ENCODE measurements at regions not wholly inside any gene's neighbourhood (a gene's known extent, or its start where the extent isn't known, plus 50 kb on each side); places are given as distances from the start of the nearest gene placed in this dataset.
A peak's percentile ranks its signal among the peaks of the same experiment; 100 is the strongest.
"Not testable (repeated sequence)": the region's sequence is repeated elsewhere in the genome, so short reads cannot be mapped to it uniquely, and the experiment has no call there.

GRCh38 chr22:34414467-34415440, 494.5 kb upstream of the LARGE1 start:
- no peak overlapping the region for H3K4me3 Mint-ChIP-seq
- CTCF ChIA-PET = no interaction called here
- no peaks in the 10 kb centered on the region for H3K36me3 ChIP-seq (ENCODE audit: insufficient read depth, low read length)
- no peaks in the 10 kb centered on the region for H3K27me3 Mint-ChIP-seq
- no peaks in the 10 kb centered on the region for H3K27me3 ChIP-seq (ENCODE audit: control insufficient read depth in 1 of 2, insufficient read depth in 2 of 2, low read length in 2 of 2)
- no peaks in the 10 kb centered on the region for H3K9me3 ChIP-seq (ENCODE audit: control insufficient read depth in 1 of 2, insufficient read depth in 1 of 2, low read length in 2 of 2)
- peaks cover 16% of the 10 kb centered on the region for H3K9me3 Mint-ChIP-seq
- ATAC-seq (ENCODE audit: poor library complexity) (no peak), DNase-seq (peak in 1 of 14 experiments; percentile 5)
- no peak overlapping the region for H3K4me3 ChIP-seq (ENCODE audit: low read length)
- no peaks in the 10 kb centered on the region for H3K4me1 ChIP-seq (ENCODE audit: insufficient read depth, low read length)
- intact Hi-C loops (cut with DNase I, micrococcal nuclease) = no loop called here
- no peak overlapping the region for H3K27ac Mint-ChIP-seq
- H3K27ac ChIP-seq (ENCODE audit: low read depth in 1 of 2, low read length in 2 of 2) = no peak overlapping the region
- TF ChIP-seq CTCF (IDR thresholded peaks at IDR 0.05) = no peak
- no peaks in the 10 kb centered on the region for H3K4me1 Mint-ChIP-seq (ENCODE audit: low read depth)
- no peaks in the 10 kb centered on the region for H3K36me3 Mint-ChIP-seq (ENCODE audit: low read depth)
- POLR2A ChIA-PET = no interaction called here

DNA sequence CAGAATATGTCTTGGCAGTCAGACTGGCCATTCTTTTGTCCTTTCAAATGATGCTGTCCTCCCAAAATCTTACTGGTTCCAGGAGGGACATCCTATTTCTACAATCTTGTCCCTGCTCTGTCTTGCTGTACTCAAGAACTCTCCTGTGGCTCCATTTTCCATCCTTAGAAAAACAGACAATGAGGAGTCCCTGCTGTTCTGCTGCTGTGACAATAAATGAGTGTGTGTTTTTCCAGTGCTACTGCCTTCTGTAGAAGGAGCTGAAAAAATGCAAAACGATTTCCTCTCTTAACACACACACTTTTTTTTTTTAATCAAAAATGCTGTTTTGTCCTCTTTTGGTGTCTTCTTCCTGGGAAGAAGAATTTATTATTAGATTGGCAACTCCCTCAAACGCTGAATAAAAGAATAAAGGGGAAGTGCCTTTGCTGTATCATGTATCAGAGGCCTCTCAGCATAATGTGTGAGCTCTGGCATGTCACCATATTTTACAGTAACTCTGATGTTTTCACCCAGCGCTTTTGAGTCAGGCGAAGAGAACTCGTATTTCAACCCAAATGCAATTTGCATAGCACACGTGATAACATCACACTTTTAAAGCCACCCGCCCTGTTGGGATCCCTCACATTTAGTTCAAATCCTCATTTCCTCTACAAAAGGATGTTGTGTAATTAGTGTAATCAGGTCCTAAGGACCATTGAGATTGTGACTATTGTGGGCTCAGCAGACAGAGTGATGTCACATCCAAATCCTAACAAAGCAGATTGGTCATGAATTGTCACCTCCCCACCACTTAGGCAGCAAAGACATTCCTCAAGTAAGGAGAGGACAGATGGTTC, 496.0 kb upstream of the LARGE1 start:
- no peaks in the 10 kb centered on the region for H3K27me3 Mint-ChIP-seq
- H3K4me3 ChIP-seq (ENCODE audit: low read length) = no peak overlapping the region
- no peak overlapping the region for H3K27ac Mint-ChIP-seq
- H3K36me3 ChIP-seq (ENCODE audit: insufficient read depth, low read length) = no peaks in the 10 kb centered on the region
- no peak overlapping the region for H3K4me3 Mint-ChIP-seq
- intact Hi-C loops (cut with DNase I, micrococcal nuclease) = no loop called here
- ChIA-PET POLR2A (no interaction called here), CTCF (no interaction called here)
- no peak overlapping the region for H3K27ac ChIP-seq (ENCODE audit: low read depth in 1 of 2, low read length in 2 of 2)
- H3K9me3 ChIP-seq (ENCODE audit: control insufficient read depth in 1 of 2, insufficient read depth in 1 of 2, low read length in 2 of 2) = no peaks in the 10 kb centered on the region
- H3K36me3 Mint-ChIP-seq (ENCODE audit: low read depth) = no peaks in the 10 kb centered on the region
- H3K9me3 Mint-ChIP-seq = peaks cover 15% of the 10 kb centered on the region
- DNase-seq (no peak), ATAC-seq (ENCODE audit: poor library complexity) (no peak)
- no peak for TF ChIP-seq CTCF (IDR thresholded peaks at IDR 0.05)
- no peaks in the 10 kb centered on the region for H3K4me1 Mint-ChIP-seq (ENCODE audit: low read depth)
- H3K27me3 ChIP-seq (ENCODE audit: control insufficient read depth in 1 of 2, insufficient read depth in 2 of 2, low read length in 2 of 2) = no peaks in the 10 kb centered on the region
- H3K4me1 ChIP-seq (ENCODE audit: insufficient read depth, low read length) = no peaks in the 10 kb centered on the region

- H3K27ac ChIP-seq (ENCODE audit: low read depth in 1 of 2, low read length in 2 of 2); H3K27ac Mint-ChIP-seq; H3K4me1 Mint-ChIP-seq (ENCODE audit: low read depth); H3K36me3 Mint-ChIP-seq (ENCODE audit: low read depth); H3K9me3 ChIP-seq (ENCODE audit: control insufficient read depth in 1 of 2, insufficient read depth in 1 of 2, low read length in 2 of 2); H3K4me3 ChIP-seq (ENCODE audit: low read length); H3K27me3 Mint-ChIP-seq; H3K4me1 ChIP-seq (ENCODE audit: insufficient read depth, low read length); POLR2A ChIA-PET; ATAC-seq (ENCODE audit: poor library complexity); DNase-seq; H3K4me3 Mint-ChIP-seq; CTCF ChIA-PET; intact Hi-C loops (cut with DNase I, micrococcal nuclease); H3K27me3 ChIP-seq (ENCODE audit: control insufficient read depth in 1 of 2, insufficient read depth in 2 of 2, low read length in 2 of 2); H3K36me3 ChIP-seq (ENCODE audit: insufficient read depth, low read length): not testable (repeated sequence)
- H3K9me3 Mint-ChIP-seq = peaks cover 11% of the 10 kb centered on the region
These were observed 502.7 kb upstream of the LARGE1 start for GRCh38 chr22:34422948-34423347.
